ENCODE measurements at regions not wholly inside any gene's neighbourhood (a gene's known extent, or its start where the extent isn't known, plus 50 kb on each side); places are given as distances from the start of the nearest gene placed in this dataset.

DNA sequence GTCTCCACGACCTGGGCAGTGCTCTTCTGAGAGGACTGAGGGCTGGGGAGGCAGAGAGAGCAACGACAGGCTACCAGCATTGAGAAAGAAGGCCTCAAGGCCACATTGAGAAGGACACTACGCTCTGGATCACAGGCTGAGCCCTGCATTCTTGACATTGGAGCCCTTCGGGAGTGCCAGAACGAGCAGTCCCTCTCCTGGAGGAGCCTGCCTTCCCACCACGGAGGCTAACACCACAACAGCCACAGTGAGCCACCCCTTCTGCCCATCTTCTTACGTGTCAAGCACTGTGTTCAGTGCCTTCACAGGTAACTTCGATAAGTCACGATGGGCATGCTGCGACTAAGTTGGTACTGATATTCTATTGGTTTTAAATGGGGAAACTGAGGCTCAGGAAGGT, 267.8 kb downstream of the RPS24 start:
- no peak for DNase-seq

- no peak for DNase-seq
These were observed 268.5 kb downstream of the RPS24 start for GRCh38 chr10:78301891-78302738.

DNA sequence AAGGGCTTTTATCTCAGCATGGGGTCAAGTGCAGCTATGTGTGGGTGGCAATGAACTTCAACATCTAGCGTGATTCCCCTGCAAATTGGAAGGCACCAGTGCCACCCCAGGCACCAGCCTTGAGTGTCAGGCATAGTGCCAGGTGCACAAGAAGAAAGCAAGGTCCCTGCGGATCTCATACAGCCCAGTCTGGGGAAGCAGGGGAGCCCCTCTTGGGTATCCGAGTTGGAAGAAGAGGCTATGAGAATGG, 269.0 kb downstream of the RPS24 start:
- DNase-seq = no peak

GRCh38 chr10:78302989-78303854, 269.6 kb downstream of the RPS24 start:
- DNase-seq = peak; percentile 92 to 98 (median 95)

GRCh38 chr10:78304091-78305045, 270.7 kb downstream of the RPS24 start:
- no peak for DNase-seq

- DNase-seq = no peak
These were observed 271.6 kb downstream of the RPS24 start for GRCh38 chr10:78305311-78305710.

GRCh38 chr10:78306358-78306757, 272.7 kb downstream of the RPS24 start:
- no peak for DNase-seq

DNA sequence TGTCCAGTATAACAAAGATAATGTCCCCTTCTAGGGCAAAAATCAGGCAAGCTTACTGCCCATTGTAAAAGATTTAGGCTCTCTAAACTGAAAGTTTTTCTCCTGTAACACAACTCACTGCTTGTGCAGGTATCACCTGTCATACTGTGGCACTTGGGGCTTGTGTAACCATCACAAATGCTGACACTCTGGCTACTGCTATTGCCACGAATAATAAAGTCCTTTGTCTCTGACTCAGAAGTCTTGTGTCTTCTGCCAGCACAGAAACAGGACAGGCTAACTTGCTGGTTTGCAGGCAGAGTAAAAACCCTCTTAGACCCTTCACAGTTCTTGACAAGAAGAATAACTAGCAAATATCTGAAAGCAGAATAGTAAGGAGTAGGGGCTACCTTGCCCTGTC, 273.9 kb downstream of the RPS24 start:
- DNase-seq = no peak

DNA sequence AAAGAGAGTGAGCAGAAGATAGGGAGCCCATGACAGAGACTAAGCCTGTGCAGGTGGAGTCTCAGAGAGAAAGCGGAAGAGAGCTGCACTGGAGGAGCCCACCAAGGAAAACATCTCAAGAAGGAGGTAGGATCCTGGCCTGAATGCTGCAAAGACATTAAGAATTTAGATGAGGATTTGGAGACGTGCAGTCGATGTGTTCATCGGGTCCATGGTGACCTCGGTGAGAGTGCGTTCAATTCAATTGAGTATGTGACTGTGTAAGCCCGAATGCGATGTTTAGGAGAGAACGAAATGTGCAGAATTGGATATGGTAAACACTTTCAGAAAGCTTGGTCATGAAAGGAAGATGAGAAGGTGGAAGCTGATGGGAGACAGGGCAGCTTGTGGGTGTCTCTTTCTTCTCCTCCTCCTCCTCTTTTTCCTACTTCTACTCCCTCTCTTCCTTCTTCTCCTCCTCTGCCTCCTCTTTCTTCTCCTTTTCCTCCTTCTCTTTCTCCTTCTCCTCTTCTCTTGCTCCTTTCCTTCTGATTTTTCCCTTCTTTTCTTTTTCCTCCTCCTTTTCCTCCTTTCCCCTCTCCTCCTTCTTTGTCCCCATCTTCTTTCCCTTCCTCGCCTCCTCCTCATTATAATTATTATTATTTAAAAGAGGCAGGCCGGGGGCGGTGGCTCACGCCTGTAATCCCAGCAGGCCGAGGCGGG, 276.0 kb downstream of the RPS24 start:
- DNase-seq = no peak

GRCh38 chr10:78310481-78311080, 276.9 kb downstream of the RPS24 start:
- DNase-seq = no peak

DNA sequence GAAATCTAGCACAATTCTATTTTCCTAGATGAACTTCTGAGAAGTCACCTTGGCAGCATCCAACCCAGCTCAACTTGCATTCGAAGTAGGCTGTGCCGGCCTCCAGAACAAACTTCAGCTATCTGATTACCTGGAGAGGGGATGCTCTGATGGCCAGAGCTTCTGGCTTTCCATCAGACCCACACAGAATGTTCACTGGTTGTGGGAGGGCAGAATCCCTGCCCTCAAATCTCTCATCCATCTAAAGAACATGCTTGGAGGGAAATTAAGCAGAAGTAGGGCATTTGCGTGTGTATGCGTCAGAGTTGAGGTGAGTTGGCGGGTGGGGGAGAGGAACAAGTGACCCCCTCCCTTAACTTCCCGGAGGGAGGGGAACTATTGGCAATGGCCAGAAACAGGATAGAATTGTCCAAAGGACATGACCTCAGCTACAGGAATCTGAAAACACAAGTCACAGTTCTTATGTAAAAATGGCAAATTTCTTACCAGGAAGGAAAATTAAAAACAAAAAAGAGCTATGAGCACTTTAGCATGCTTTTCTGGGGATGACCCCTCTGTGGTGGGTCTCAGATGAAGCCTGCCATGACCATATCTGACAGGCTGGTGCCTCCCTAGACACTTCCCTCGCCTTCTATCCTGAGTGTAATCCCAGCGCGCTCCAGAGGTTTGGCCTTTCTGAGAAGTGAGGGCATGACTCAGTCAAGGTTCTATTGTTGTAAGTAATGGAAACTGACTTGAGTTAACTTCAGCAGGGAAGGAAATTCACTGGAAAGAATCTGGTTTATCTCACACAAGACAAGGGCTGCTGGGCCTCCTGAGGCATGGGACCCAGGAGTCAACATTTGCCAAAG, 278.8 kb downstream of the RPS24 start:
- DNase-seq = no peak

DNA sequence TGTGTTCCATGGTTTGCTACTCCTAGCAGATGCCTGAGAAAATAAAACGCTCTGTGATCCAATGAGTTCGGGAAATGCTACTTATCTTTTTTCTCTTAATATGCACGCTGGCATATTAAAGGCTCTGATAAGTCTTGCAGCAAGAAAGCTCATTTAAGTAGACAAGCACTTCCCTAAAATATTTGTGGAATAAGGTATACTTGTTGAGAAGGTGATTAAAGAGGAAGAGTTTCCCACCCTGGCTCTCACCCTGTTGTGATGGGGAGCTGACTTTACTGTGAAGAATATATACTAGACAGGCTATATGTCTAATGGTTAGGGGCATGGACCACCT, 279.4 kb downstream of the RPS24 start:
- DNase-seq = no peak

GRCh38 chr10:78313636-78314035, 280.0 kb downstream of the RPS24 start:
- DNase-seq = no peak

DNA sequence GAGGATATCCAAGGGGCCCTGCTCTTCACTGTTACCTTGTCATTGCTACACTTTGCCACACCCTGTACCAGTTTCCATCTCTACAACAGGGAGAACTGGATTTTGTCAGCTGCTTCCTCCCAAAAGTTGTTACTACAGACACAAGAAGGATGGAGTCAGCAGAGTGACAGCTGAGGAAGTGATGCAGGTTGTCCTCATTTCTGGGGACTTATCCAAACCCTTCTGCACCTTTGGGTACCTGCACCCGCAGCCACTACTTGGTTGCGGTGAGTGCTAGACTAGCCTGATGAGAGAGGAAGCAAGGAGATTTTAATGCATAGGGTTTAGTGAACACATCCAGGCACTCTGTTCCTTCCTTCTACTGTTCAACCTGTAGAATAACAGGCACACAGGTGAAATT, 281.0 kb downstream of the RPS24 start:
- no peak for DNase-seq

DNA sequence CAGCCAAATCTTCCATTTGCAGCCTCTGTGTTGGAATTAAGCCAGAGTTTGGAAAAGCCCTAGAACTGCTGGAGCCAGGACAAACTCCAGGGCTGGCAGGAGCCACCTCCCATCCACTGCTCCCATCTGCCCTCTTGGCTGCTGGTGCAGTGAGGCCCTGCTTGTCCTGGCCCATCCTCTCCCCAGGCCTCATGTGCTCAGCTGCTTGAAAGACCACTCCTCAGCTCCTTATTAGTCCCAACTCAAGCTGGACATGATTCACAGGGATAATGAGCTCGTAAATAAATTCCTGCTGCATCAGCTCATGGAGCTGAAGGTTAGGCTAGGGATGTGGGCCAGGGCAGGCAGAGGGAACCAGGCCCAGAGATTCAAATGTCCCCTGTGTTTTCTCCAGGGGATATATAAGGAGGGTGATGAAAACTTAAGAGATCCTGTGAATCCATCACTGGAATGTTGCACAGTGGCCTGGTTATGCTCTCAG, 282.8 kb downstream of the RPS24 start:
- DNase-seq = no peak

DNA sequence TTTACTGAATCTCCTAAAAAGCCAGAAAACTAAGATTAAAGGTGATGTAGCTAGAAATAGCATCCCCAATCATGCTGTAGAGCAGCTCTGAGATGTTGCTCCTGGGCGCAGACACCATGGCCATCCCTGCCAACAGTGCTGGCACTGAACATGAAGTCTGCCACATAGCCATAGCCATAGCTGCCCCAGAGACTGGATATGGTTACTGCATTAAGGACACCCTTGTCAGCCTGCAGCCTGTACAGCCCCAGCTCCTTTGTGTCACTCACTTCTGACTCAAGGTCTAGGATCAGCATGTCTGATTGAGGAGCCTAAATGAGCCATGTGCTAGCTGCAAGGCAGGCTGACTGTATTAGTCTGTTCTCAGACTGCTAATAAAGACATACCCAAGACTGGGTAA, 284.6 kb downstream of the RPS24 start:
- no peak for DNase-seq

DNA sequence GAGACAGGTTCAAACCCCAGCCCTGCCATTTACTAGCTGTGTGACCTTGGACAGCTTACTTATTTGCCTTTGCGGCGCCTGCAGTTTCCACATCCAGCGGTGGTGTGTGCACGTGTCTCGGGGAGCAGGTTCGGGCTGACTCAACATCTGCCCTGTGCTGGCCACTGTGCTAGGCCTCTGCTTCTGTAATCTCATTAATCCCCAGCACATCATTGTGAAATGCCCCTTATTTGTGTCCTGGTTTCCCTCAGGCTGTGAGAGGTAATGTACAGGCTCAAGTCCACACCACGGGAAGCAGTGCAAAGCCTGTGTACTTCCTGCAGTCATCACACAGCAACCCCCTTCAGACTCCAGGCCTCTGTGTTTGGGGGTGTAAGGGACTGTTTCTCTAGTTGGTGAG, 285.7 kb downstream of the RPS24 start:
- DNase-seq = no peak

GRCh38 chr10:78319841-78320240, 286.2 kb downstream of the RPS24 start:
- DNase-seq = no peak

- peak in 1 of 5 experiments; percentile 55 for DNase-seq
These were observed 286.8 kb downstream of the RPS24 start for GRCh38 chr10:78320506-78320905.

DNA sequence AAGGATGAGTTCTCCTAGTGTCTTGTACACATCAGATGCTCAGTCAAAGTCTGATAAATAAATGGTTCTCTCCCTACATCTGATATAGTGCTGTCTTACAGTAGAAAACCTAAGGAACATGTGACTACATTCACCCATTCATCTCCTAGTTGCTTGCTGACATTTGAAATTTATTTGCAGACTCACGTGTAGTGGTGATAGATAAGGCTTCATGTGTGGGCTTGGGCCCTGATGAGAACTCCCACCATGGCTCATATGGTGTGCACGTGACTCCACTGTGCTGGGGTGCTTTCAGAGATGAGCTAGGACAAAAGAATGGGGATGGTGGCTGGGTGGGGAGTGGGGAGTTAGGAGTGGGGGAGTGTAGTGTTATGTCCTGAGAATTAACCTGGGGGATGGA, 287.3 kb downstream of the RPS24 start:
- DNase-seq = no peak

GRCh38 chr10:78321500-78321899, 287.8 kb downstream of the RPS24 start:
- no peak for DNase-seq
